ENCODE measurements at regions not wholly inside any gene's neighbourhood (a gene's known extent, or its start where the extent isn't known, plus 50 kb on each side); places are given as distances from the start of the nearest gene placed in this dataset.

GRCh38 chr1:81073580-81073979, 727.2 kb upstream of the ADGRL2 start:
- Histone ChIP-seq H3K27me3 (ENCODE audit: control insufficient read depth in 1 of 2, insufficient read depth in 2 of 2, low read length in 2 of 2) (no peaks in the 10 kb centered on the region), H3K9me3 (ENCODE audit: control insufficient read depth in 1 of 2, insufficient read depth in 1 of 2, low read length in 2 of 2) (peaks cover 0 to 6% of the 10 kb centered on the region in 2 experiments), H3K27ac (ENCODE audit: low read depth in 1 of 2, low read length in 2 of 2) (no peak overlapping the region), H3K36me3 (ENCODE audit: insufficient read depth, low read length) (no peaks in the 10 kb centered on the region), H3K4me1 (ENCODE audit: insufficient read depth, low read length) (no peaks in the 10 kb centered on the region), H3K4me3 (ENCODE audit: low read length) (no peak overlapping the region)
- TF ChIP-seq, protein P1, sequence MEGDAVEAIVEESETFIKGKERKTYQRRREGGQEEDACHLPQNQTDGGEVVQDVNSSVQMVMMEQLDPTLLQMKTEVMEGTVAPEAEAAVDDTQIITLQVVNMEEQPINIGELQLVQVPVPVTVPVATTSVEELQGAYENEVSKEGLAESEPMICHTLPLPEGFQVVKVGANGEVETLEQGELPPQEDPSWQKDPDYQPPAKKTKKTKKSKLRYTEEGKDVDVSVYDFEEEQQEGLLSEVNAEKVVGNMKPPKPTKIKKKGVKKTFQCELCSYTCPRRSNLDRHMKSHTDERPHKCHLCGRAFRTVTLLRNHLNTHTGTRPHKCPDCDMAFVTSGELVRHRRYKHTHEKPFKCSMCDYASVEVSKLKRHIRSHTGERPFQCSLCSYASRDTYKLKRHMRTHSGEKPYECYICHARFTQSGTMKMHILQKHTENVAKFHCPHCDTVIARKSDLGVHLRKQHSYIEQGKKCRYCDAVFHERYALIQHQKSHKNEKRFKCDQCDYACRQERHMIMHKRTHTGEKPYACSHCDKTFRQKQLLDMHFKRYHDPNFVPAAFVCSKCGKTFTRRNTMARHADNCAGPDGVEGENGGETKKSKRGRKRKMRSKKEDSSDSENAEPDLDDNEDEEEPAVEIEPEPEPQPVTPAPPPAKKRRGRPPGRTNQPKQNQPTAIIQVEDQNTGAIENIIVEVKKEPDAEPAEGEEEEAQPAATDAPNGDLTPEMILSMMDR (IDR thresholded peaks at IDR 0.05) = no peak
- H3K36me3 Mint-ChIP-seq (ENCODE audit: low read depth) = no peaks in the 10 kb centered on the region
- H3K4me3 Mint-ChIP-seq = no peak overlapping the region
- H3K27ac Mint-ChIP-seq = no peak overlapping the region
- ChIA-PET POLR2A (no interaction called here), CTCF (no interaction called here)
- H3K4me1 Mint-ChIP-seq (ENCODE audit: low read depth) = no peaks in the 10 kb centered on the region
- DNase-seq (no peak), ATAC-seq (ENCODE audit: poor library complexity) (no peak)
- H3K27me3 Mint-ChIP-seq = no peaks in the 10 kb centered on the region
- intact Hi-C loops (cut with DNase I, micrococcal nuclease) = no loop called here
- H3K9me3 Mint-ChIP-seq = peaks cover 4% of the 10 kb centered on the region

DNA sequence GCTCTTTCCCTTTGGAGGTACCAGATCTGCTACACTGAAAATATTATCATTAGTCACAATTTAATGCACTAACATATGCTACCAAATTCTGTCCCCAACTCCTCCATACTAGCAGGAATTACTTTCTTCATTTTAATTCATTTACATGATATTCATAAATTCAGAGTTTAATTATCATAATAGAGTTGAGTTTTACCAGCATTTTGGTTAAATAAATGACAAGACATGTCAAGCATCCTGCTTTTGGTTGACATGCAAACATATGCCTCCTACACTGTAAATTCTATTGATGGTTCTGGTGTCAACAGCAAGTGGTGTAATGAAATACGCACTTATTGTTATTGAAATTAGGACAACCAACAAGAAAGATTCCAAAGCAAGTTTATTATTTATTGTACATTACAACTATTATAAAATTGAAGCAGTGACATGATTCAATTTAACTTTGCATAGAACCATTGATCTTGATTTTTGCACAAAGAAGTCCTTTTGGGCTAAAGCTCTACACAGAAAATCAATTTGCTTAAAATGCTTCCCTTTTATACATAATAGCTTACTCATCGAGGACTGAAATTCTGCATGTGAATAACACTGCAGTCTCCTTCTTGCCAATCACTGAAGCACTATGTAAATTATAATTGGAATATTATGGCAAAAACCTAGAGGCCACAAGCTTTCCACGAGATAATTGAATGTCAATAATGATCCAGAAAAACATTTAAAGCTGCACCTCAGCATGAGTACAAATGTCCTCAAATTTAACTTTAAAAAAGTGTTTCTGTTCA, 728.6 kb upstream of the ADGRL2 start:
- H3K27me3 Mint-ChIP-seq = no peaks in the 10 kb centered on the region
- H3K4me3 ChIP-seq (ENCODE audit: low read length) = no peak overlapping the region
- DNase-seq (no peak), ATAC-seq (ENCODE audit: poor library complexity) (no peak)
- no peak overlapping the region for H3K27ac Mint-ChIP-seq
- H3K9me3 Mint-ChIP-seq = peaks cover 7% of the 10 kb centered on the region
- H3K4me3 Mint-ChIP-seq = no peak overlapping the region
- H3K27me3 ChIP-seq (ENCODE audit: control insufficient read depth in 1 of 2, insufficient read depth in 2 of 2, low read length in 2 of 2) = no peaks in the 10 kb centered on the region
- intact Hi-C loops (cut with DNase I, micrococcal nuclease) = no loop called here
- no peaks in the 10 kb centered on the region for H3K4me1 ChIP-seq (ENCODE audit: insufficient read depth, low read length)
- H3K4me1 Mint-ChIP-seq (ENCODE audit: low read depth) = no peaks in the 10 kb centered on the region
- peaks cover 0 to under 1% of the 10 kb centered on the region in 2 experiments for H3K9me3 ChIP-seq (ENCODE audit: control insufficient read depth in 1 of 2, insufficient read depth in 1 of 2, low read length in 2 of 2)
- ChIA-PET POLR2A (no interaction called here), CTCF (no interaction called here)
- TF ChIP-seq, protein P1 (IDR thresholded peaks at IDR 0.05) = no peak
- no peak overlapping the region for H3K27ac ChIP-seq (ENCODE audit: low read depth in 1 of 2, low read length in 2 of 2)
- no peaks in the 10 kb centered on the region for H3K36me3 ChIP-seq (ENCODE audit: insufficient read depth, low read length)
- no peaks in the 10 kb centered on the region for H3K36me3 Mint-ChIP-seq (ENCODE audit: low read depth)

DNA sequence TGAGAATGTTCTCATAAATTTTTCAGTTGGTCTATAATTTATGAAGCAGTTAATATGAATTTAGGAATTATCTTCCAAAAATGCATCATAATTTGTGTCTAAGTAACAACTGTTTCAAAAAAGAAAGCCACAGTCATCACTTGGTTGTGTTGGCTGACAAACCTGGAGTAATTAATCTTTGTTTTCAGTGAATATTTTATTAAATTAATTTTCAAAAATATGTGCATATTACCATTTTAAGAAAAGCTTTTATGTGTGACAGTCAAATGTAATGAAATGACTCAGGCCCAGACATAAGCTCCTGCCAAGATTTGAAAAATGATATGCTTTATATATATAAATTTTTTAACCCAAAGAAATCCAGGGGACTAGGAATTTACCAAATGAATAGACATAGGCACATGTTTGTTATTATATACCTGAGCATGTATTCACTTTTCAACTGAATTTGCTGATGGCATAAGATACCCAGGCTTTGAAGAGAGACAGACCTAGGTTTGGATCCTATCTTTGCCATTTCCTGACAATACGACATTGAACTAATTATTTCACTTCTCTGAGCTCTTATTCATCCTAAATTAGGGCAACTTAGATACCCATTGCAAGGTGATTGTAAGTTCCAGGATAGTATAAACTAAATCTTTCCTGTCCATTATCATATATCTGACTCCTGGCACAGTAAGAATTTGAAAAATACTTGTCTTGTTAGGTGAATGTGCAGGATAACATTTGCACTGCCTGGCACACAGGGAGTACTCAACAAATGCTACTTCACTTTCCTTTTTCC, 729.5 kb upstream of the ADGRL2 start:
- CTCF ChIA-PET = no interaction called here
- TF ChIP-seq, protein P1 (IDR thresholded peaks at IDR 0.05) = no peak
- intact Hi-C loops (cut with DNase I, micrococcal nuclease) = no loop called here

More for the DNA sequence above, 729.5 kb upstream of the ADGRL2 start:
- DNase-seq (no peak), ATAC-seq (ENCODE audit: poor library complexity) (no peak)
- Histone ChIP-seq H3K36me3 (ENCODE audit: insufficient read depth, low read length) (no peaks in the 10 kb centered on the region), H3K27ac (ENCODE audit: low read depth in 1 of 2, low read length in 2 of 2) (no peak overlapping the region), H3K4me1 (ENCODE audit: insufficient read depth, low read length) (no peaks in the 10 kb centered on the region), H3K4me3 (ENCODE audit: low read length) (no peak overlapping the region), H3K9me3 (ENCODE audit: control insufficient read depth in 1 of 2, insufficient read depth in 1 of 2, low read length in 2 of 2) (no peaks in the 10 kb centered on the region), H3K27me3 (ENCODE audit: control insufficient read depth in 1 of 2, insufficient read depth in 2 of 2, low read length in 2 of 2) (no peaks in the 10 kb centered on the region)
- Mint-ChIP-seq H3K36me3 (ENCODE audit: low read depth) (no peaks in the 10 kb centered on the region), H3K4me3 (no peak overlapping the region), H3K4me1 (ENCODE audit: low read depth) (no peaks in the 10 kb centered on the region), H3K27ac (no peak overlapping the region), H3K27me3 (no peaks in the 10 kb centered on the region), H3K9me3 (peaks cover 7% of the 10 kb centered on the region)
- POLR2A ChIA-PET = no interaction called here
